Fibroblast of villous mesenchyme (primary cell): ENCODE measurements at regions not wholly inside any gene's neighbourhood (a gene's known extent, or its start where the extent isn't known, plus 50 kb on each side); places are given as distances from the start of the nearest gene placed in this dataset.

Source experiments
- DNase-seq: peaks from one replicate; pipeline ENCODE4 v3.0.0-alpha.2; 2010; ENCODE audit warnings: low read depth
- H3K4me3 ChIP-seq: 2 replicates; pipeline ENCODE4 v1.5.1; 2011; ENCODE audit warnings: low read depth, mild to moderate bottlenecking, low read length
- TF ChIP-seq, protein P1 (sequence below): IDR thresholded peaks from 2 replicates; pipeline ENCODE4 v1.5.1; 2012; ENCODE audit warnings: low read depth, mild to moderate bottlenecking, low read length; ENCODE audit not compliant: insufficient read depth

DNA sequence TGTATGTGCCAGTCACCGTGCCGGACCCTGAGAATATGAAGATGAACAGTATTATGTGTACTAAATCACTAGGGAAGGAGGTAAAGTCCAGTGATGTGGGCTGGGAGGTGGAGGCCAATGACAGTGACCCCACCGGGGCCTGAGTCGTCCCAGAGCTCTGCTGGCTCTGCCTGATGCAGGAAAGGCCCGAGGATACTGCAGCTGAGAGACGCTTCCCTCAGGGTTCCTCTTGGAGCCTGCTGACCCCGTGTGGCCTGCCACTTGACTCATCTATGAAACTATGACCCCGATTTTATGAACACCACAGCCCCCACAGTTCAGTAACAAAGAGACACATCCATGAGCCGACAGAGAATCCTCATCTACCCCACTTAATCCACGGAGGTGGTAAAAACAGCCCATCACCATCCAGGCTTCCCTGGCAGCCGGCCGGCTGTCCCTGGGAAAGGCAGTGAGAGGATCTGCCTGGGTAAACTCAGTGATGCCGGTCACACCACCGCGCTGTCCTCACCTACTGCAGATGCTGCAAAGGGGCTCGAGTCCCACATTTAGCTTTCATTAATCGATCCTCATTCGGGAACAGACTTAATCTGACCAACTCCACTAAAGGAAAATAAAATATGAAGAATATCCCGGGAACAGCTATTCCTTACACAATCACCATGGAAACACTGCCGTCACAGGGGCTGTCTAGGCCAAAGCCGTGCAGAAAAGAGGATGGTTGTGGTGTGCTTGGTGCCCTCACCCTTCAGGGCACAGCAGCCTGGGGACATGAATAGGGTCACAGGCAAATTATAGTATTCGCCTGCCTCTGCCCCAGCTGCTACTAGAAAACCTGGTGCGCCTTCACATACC lies 82.9 kb downstream of the ARRDC4 start:
- TF ChIP-seq, protein P1, sequence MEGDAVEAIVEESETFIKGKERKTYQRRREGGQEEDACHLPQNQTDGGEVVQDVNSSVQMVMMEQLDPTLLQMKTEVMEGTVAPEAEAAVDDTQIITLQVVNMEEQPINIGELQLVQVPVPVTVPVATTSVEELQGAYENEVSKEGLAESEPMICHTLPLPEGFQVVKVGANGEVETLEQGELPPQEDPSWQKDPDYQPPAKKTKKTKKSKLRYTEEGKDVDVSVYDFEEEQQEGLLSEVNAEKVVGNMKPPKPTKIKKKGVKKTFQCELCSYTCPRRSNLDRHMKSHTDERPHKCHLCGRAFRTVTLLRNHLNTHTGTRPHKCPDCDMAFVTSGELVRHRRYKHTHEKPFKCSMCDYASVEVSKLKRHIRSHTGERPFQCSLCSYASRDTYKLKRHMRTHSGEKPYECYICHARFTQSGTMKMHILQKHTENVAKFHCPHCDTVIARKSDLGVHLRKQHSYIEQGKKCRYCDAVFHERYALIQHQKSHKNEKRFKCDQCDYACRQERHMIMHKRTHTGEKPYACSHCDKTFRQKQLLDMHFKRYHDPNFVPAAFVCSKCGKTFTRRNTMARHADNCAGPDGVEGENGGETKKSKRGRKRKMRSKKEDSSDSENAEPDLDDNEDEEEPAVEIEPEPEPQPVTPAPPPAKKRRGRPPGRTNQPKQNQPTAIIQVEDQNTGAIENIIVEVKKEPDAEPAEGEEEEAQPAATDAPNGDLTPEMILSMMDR, result no peak
- DNase-seq, result no peak
- H3K4me3 ChIP-seq, result no peak overlapping the region

DNA sequence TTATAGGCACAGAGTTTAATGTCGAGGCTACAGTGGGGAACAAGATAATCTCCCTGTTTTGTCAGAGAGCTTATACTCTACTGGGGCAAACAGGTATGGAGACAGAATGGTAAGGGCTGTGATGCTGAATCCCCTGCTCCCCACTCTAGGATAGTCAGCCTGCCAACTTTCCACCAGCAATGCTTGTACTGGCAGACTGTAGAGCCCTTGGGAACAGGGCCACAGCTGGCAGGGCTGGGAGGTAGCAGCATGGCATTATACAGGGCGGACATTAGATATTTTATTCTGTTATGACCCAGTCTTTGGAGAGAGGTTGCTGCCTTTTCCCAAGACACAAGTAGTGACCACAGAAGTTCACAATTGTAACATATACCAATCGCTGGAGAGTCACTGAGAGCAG lies 91.2 kb downstream of the ARRDC4 start:
- DNase-seq, result no peak
- no peak overlapping the region for H3K4me3 ChIP-seq
- TF ChIP-seq, protein P1, result no peak

DNA sequence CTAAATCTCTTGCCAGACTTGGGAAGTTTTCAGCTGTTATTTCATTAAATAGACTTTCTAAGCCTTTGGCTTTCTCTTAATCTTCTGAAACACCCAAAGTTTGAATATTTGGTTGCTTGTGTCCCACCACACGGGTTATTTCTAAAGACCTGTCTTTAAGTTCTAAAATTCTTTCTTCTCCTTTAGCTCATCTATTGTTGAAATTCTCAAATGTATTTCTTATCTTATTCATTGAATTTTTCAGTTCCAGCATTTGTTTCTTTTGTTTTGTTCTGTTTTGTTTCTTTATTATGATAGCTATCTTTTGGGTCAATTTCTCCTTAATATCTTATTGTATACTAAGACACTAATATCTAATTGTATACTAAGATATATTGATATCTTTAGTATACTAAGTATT lies 97.0 kb downstream of the ARRDC4 start:
- no peak for DNase-seq
- no peak overlapping the region for H3K4me3 ChIP-seq
- TF ChIP-seq, protein P1, result no peak

DNA sequence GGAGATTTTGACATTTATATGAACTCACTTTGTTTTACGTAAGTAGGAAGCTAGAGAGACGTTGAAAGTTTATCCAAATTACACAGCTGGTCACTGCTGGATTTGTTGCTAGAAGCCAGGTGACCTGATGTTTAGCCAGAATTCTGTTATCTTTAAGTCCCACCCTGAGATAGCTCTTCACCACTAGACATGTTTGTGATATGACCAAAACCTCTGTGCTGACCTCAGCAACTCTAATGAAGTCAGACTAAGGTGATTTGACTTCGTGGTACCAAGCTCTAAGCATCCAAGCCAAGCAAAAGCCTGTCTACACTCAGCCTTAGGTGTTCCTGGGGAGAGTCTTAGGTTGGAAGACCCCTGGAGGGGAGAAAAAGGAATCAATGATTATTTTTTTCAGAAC lies 102.4 kb downstream of the ARRDC4 start:
- no peak for DNase-seq
- TF ChIP-seq, protein P1, result no peak
- H3K4me3 ChIP-seq, result no peak overlapping the region

DNA sequence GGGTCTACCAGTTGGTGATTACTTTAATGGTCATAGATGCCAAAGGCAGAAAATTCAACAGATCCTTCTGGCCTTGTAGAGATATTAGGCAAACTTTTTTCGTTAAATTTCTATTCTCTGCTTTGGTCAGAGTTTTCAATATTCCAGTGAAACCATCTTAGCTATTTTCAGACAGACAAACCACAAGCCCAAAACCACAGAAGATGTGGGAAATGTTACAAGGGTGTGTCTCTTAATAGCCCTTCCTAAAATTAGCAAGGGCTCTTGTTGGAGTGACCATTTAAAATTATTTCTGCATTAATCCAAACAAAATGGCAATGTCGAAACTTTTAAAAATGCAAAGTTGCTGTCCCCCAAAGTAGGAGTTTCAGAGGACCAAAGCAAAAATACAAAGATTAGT lies 102.8 kb downstream of the ARRDC4 start:
- no peak for DNase-seq
- TF ChIP-seq, protein P1, result no peak
- no peak overlapping the region for H3K4me3 ChIP-seq

DNA sequence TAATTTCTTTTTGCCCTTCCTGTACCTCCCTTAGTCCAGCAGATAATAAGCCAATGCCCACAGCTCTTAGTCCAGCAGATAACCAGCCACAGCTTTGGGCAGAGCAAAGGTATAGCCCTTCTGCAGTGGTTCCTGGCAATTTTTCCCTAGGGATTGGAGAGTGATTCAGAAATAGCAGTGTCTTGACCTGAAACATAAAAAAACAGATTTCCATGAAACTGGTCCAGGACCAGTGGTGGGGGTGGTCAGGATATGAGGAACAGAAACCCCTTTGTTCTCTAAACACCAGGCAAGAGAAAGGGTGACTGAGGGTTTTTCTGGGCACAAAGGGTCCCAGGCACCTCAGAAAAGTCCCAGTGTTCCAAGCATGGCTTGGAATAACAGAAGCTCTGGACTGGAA lies 103.4 kb downstream of the ARRDC4 start:
- DNase-seq, result no peak
- no peak overlapping the region for H3K4me3 ChIP-seq
- TF ChIP-seq, protein P1, result no peak

DNA sequence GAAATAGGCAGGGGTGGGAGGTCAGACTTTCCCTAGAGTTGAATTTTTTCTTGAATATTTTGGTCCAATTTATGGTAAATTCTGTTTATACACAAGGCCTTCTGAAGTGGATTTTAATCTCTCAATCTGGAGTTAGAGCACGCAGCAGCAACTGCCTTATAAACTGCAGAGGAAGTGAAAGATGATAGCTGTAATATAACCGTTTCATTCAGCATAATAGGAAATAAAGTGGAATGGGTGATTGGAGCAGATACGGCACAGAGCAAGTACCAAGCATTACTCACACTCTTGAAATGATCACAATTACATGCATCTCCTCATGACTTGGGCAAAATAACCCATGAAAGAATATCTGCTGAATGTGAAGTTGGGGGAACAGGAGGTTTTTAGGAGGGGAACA lies 106.8 kb downstream of the ARRDC4 start:
- TF ChIP-seq, protein P1, result no peak
- DNase-seq, result no peak
- H3K4me3 ChIP-seq, result no peak overlapping the region
